ENCODE measurements at regions not wholly inside any gene's neighbourhood (a gene's known extent, or its start where the extent isn't known, plus 50 kb on each side); places are given as distances from the start of the nearest gene placed in this dataset.
"Not testable (repeated sequence)": the region's sequence is repeated elsewhere in the genome, so short reads cannot be mapped to it uniquely, and the experiment has no call there.

DNA sequence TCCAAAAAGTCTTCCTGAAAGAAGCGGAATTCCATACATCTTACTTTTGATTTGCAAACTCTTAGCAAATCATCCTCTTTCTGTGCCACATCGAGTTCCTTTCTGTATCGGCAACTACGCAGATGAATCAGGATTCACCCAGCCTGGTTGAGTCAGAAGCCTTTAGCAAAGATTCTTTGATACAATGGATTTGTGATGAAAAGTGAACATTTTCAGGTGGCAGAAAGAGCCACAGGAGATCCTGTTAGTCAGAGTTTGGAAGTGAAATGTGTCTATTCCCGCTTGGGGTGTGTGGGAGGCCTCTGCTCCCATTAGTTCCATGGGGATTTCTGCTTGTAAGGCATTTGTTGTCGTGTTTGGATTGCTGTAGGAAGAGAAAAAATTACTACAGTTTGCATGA, 351.8 kb upstream of the WWC1 start:
- no peak overlapping the region for H2AFZ ChIP-seq (ENCODE audit: low read depth, low read length)
- H3K9me3 ChIP-seq (ENCODE audit: low read length): no peaks in the 10 kb centered on the region
- H3K4me3 ChIP-seq (ENCODE audit: low read length): no peak overlapping the region
- H3K4me1 ChIP-seq (ENCODE audit: insufficient read depth, low read length): no peaks in the 10 kb centered on the region
- H3K27me3 ChIP-seq (ENCODE audit: insufficient read depth, low read length): no peaks in the 10 kb centered on the region
- no peaks in the 10 kb centered on the region for H3K36me3 ChIP-seq (ENCODE audit: insufficient read depth, low read length)

- Histone ChIP-seq H3K36me3 (ENCODE audit: insufficient read depth, low read length) (no peaks in the 10 kb centered on the region), H3K27me3 (ENCODE audit: insufficient read depth, low read length) (no peaks in the 10 kb centered on the region), H3K4me3 (ENCODE audit: low read length) (no peak overlapping the region), H3K4me1 (ENCODE audit: insufficient read depth, low read length) (peaks cover 4% of the 10 kb centered on the region), H2AFZ (ENCODE audit: low read depth, low read length) (no peak overlapping the region), H3K9me3 (ENCODE audit: low read length) (no peaks in the 10 kb centered on the region)
These were observed 350.5 kb upstream of the WWC1 start for GRCh38 chr5:167940911-167941310.

DNA sequence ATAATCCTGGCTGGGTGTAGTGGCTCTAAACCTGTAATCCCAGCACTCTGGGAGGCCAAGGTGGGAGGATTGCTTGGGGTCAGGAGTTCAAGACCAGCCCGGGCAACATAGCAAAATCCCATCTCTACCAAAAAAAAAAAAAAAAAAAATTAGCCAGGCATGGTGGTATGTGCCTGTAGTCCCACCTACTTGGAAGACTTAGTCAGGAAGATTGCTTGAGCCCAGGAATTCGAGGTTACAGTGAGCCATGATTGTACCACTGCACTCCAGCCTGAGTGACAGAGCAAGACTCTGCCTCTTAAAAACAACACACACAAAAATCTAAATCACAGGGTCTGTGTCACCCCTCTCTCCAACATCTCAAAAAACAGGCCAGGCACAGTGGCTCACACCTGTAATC, 349.9 kb upstream of the WWC1 start:
- H3K27me3 ChIP-seq (ENCODE audit: insufficient read depth, low read length); H3K4me1 ChIP-seq (ENCODE audit: insufficient read depth, low read length); H3K9me3 ChIP-seq (ENCODE audit: low read length); H3K4me3 ChIP-seq (ENCODE audit: low read length); H3K36me3 ChIP-seq (ENCODE audit: insufficient read depth, low read length); H2AFZ ChIP-seq (ENCODE audit: low read depth, low read length): not testable (repeated sequence)

DNA sequence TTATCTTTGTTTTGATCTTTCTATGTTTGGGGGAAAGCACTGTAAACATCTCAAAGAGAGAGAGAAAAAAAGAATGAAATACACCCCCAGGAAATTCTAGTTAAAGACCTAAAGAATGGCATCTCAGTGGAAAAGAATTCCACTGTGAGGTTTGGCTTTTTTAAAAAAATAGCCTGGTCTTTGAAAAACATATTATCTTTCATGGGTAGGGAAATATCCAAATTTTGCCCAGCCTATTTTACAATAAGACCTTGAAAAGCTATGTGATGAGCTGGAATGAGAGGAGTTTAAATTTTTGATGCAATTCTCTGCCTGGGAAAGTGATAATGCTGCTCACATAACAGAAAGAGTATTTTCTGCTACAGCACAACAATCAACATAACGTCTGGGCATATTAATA, 348.1 kb upstream of the WWC1 start:
- Histone ChIP-seq H3K4me3 (ENCODE audit: low read length) (no peak overlapping the region), H3K9me3 (ENCODE audit: low read length) (no peaks in the 10 kb centered on the region), H3K36me3 (ENCODE audit: insufficient read depth, low read length) (no peaks in the 10 kb centered on the region), H3K4me1 (ENCODE audit: insufficient read depth, low read length) (peaks cover 4% of the 10 kb centered on the region), H3K27me3 (ENCODE audit: insufficient read depth, low read length) (no peaks in the 10 kb centered on the region), H2AFZ (ENCODE audit: low read depth, low read length) (no peak overlapping the region)

DNA sequence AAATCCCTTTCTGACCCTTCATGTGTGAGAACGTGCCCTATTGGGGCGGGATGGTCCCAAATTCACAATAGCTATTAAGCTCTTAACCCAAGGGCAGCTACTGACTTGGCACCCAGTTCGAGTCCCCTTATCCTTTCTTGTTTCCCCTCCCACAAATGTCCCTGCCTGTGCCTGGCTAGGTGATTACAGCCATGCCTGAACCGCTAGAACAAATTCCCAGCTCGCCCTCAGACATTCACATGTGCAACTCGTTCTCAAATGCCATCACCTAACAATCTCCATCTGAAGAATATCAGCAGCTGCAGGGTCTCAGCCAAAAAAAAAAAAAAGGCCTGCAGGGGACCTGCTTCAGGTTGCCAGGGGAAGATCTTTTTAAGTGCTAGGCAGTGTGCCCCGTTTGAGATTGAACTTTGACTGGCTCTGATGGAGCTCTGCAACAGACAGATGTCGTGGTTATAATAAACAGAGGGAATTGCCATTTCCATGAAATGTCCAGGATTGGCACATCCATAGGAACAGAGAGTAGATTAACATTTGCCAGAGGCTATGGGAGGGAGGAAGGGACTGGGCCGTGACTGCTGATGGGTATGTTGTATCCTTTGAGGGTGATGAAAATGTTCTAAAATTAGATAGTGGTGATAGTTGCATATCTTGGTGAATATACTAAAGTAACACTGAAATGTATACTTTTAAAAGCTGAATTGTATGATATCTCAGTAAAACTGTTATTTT, 347.2 kb upstream of the WWC1 start:
- H2AFZ ChIP-seq (ENCODE audit: low read depth, low read length): no peak overlapping the region
- H3K27me3 ChIP-seq (ENCODE audit: insufficient read depth, low read length): no peaks in the 10 kb centered on the region
- H3K36me3 ChIP-seq (ENCODE audit: insufficient read depth, low read length): no peaks in the 10 kb centered on the region
- H3K4me3 ChIP-seq (ENCODE audit: low read length): no peak overlapping the region
- H3K9me3 ChIP-seq (ENCODE audit: low read length): no peaks in the 10 kb centered on the region
- H3K4me1 ChIP-seq (ENCODE audit: insufficient read depth, low read length): peaks cover 4% of the 10 kb centered on the region

GRCh38 chr5:167945542-167946384, 345.7 kb upstream of the WWC1 start:
- H3K36me3 ChIP-seq (ENCODE audit: insufficient read depth, low read length): no peaks in the 10 kb centered on the region
- H2AFZ ChIP-seq (ENCODE audit: low read depth, low read length): no peak overlapping the region
- no peaks in the 10 kb centered on the region for H3K27me3 ChIP-seq (ENCODE audit: insufficient read depth, low read length)
- no peaks in the 10 kb centered on the region for H3K9me3 ChIP-seq (ENCODE audit: low read length)
- no peak overlapping the region for H3K4me3 ChIP-seq (ENCODE audit: low read length)
- peaks cover 13% of the 10 kb centered on the region for H3K4me1 ChIP-seq (ENCODE audit: insufficient read depth, low read length)

DNA sequence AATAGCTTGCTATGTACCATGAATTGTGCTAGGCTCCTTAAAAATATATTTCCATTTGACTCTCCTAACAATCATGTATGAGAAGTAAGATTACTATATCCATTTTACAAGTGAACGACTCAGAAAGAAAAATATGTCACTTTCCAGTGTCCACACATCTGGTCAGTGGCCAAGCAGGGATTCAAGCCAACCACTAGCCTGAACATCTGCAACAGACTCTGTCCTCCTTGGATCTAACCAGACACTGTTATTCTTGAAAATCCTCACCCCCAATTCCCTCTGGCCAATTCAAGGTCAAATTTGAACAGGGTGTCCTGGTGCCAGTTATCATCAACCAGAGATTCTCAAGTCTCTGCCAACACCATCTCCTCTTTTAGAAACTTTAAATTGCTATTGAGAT, 344.1 kb upstream of the WWC1 start:
- Histone ChIP-seq H3K4me3 (ENCODE audit: low read length) (no peak overlapping the region), H3K9me3 (ENCODE audit: low read length) (no peaks in the 10 kb centered on the region), H3K27me3 (ENCODE audit: insufficient read depth, low read length) (no peaks in the 10 kb centered on the region), H2AFZ (ENCODE audit: low read depth, low read length) (no peak overlapping the region), H3K36me3 (ENCODE audit: insufficient read depth, low read length) (no peaks in the 10 kb centered on the region), H3K4me1 (ENCODE audit: insufficient read depth, low read length) (peaks cover 27% of the 10 kb centered on the region)

DNA sequence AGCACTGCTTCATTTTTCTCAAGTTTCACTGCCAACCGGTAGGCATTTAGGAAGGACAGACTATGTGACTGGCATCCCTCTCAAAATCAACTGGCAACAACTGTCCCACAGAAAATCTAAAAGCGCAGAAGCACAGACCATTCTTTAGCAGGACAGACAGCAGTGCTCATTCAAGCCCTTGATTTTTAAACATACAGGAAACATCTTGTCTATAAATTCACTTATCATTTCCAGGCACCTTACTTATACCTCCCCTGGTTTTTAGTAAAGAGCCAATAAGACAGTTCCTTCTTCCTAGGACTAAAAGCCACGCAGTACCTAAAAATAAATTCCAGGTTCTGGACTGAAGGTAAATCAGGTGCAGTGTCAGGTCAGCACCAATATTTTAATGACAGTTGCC, 343.2 kb upstream of the WWC1 start:
- H3K27me3 ChIP-seq (ENCODE audit: insufficient read depth, low read length): no peaks in the 10 kb centered on the region
- no peak overlapping the region for H2AFZ ChIP-seq (ENCODE audit: low read depth, low read length)
- no peaks in the 10 kb centered on the region for H3K36me3 ChIP-seq (ENCODE audit: insufficient read depth, low read length)
- no peaks in the 10 kb centered on the region for H3K9me3 ChIP-seq (ENCODE audit: low read length)
- H3K4me1 ChIP-seq (ENCODE audit: insufficient read depth, low read length): peaks cover 36% of the 10 kb centered on the region
- H3K4me3 ChIP-seq (ENCODE audit: low read length): no peak overlapping the region

GRCh38 chr5:167949435-167949834, 342.0 kb upstream of the WWC1 start:
- Histone ChIP-seq H3K9me3 (ENCODE audit: low read length) (no peaks in the 10 kb centered on the region), H3K27me3 (ENCODE audit: insufficient read depth, low read length) (no peaks in the 10 kb centered on the region), H3K36me3 (ENCODE audit: insufficient read depth, low read length) (no peaks in the 10 kb centered on the region), H3K4me1 (ENCODE audit: insufficient read depth, low read length) (peaks cover 41% of the 10 kb centered on the region), H2AFZ (ENCODE audit: low read depth, low read length) (no peak overlapping the region), H3K4me3 (ENCODE audit: low read length) (no peak overlapping the region)

GRCh38 chr5:167950126-167950721, 341.2 kb upstream of the WWC1 start:
- no peak overlapping the region for H3K4me3 ChIP-seq (ENCODE audit: low read length)
- H2AFZ ChIP-seq (ENCODE audit: low read depth, low read length): no peak overlapping the region
- H3K9me3 ChIP-seq (ENCODE audit: low read length): no peaks in the 10 kb centered on the region
- H3K4me1 ChIP-seq (ENCODE audit: insufficient read depth, low read length): peaks cover 41% of the 10 kb centered on the region
- no peaks in the 10 kb centered on the region for H3K36me3 ChIP-seq (ENCODE audit: insufficient read depth, low read length)
- H3K27me3 ChIP-seq (ENCODE audit: insufficient read depth, low read length): no peaks in the 10 kb centered on the region

- H3K4me1 ChIP-seq (ENCODE audit: insufficient read depth, low read length): peaks cover 37% of the 10 kb centered on the region
- H3K4me3 ChIP-seq (ENCODE audit: low read length): no peak overlapping the region
- no peaks in the 10 kb centered on the region for H3K27me3 ChIP-seq (ENCODE audit: insufficient read depth, low read length)
- no peaks in the 10 kb centered on the region for H3K36me3 ChIP-seq (ENCODE audit: insufficient read depth, low read length)
- H3K9me3 ChIP-seq (ENCODE audit: low read length): no peaks in the 10 kb centered on the region
- no peak overlapping the region for H2AFZ ChIP-seq (ENCODE audit: low read depth, low read length)
These were observed 340.3 kb upstream of the WWC1 start for GRCh38 chr5:167951116-167951515.

DNA sequence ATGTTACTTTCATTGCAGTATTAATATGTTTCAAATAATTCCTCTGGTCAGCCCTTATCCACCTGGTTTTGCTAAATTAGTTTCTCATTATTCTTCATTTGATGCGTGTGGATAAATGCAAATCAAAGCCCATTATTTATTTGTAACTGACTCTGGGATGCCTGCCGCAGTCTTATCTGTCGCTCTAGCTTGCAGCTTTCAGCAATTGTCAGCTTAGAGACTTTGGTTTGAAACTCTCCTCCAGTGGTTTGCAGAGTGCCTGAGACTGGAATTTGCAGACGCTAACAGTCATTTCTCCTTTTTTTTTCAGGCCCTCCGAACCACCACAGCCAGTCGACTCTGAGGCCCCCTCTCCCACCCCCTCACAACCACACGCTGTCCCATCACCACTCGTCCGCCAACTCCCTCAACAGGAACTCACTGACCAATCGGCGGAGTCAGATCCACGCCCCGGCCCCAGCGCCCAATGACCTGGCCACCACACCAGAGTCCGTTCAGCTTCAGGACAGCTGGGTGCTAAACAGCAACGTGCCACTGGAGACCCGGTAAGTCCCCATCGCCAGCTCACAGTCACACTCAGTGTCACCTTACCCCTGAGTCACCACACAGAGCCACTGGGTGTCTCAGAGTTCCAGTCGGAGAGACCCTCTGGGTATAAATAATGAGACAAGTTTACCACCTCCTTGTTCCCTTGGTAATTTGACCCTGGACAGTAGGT, 339.0 kb upstream of the WWC1 start:
- H3K4me1 ChIP-seq (ENCODE audit: insufficient read depth, low read length): peaks cover 37% of the 10 kb centered on the region
- H3K9me3 ChIP-seq (ENCODE audit: low read length): no peaks in the 10 kb centered on the region
- H3K36me3 ChIP-seq (ENCODE audit: insufficient read depth, low read length): no peaks in the 10 kb centered on the region
- no peak overlapping the region for H2AFZ ChIP-seq (ENCODE audit: low read depth, low read length)
- no peaks in the 10 kb centered on the region for H3K27me3 ChIP-seq (ENCODE audit: insufficient read depth, low read length)
- no peak overlapping the region for H3K4me3 ChIP-seq (ENCODE audit: low read length)

All from neuron (in vitro differentiated cells).